Brain microvascular endothelial cell (primary cell): ENCODE measurements at regions not wholly inside any gene's neighbourhood (a gene's known extent, or its start where the extent isn't known, plus 50 kb on each side); places are given as distances from the start of the nearest gene placed in this dataset.

ENCODE experiments used
- DNase-seq: peaks from one replicate; pipeline ENCODE4 v3.0.0-alpha.2; 2020
- H3K27ac ChIP-seq: fragments of 250-450 bp; sonication (Bioruptor Pico); 2 replicates; pipeline ENCODE4 v1.5.1; 2020; ENCODE audit warnings: mild to moderate bottlenecking, moderate library complexity
- H3K27me3 ChIP-seq: fragments of 250-450 bp; sonication (Bioruptor Pico); replicated peaks from 2 replicates; pipeline ENCODE4 v1.5.1; 2020; ENCODE audit warnings: mild to moderate bottlenecking
- H3K36me3 ChIP-seq: fragments of 250-450 bp; sonication (Bioruptor Pico); replicated peaks from 2 replicates; pipeline ENCODE4 v1.5.1; 2020; ENCODE audit warnings: mild to moderate bottlenecking
- H3K4me3 ChIP-seq: 2 replicates; pipeline ENCODE4 v1.5.1; 2011; ENCODE audit warnings: low read depth, mild to moderate bottlenecking, control low read depth, low read length, moderate library complexity
- in situ Hi-C: cut with HindIII; loops from 2 replicates; pipeline ENCODE4 v1.10.0; 2017; ENCODE audit warnings: low sequenced_read_pairs, low pct_ligation_motif_present
- TF ChIP-seq, protein P1 (sequence below): IDR thresholded peaks from 2 replicates; pipeline ENCODE4 v1.5.1; 2011; ENCODE audit warnings: low read depth, mild to moderate bottlenecking, moderate library complexity, low read length, control low read depth, inconsistent platforms; ENCODE audit errors: missing control alignments

DNA sequence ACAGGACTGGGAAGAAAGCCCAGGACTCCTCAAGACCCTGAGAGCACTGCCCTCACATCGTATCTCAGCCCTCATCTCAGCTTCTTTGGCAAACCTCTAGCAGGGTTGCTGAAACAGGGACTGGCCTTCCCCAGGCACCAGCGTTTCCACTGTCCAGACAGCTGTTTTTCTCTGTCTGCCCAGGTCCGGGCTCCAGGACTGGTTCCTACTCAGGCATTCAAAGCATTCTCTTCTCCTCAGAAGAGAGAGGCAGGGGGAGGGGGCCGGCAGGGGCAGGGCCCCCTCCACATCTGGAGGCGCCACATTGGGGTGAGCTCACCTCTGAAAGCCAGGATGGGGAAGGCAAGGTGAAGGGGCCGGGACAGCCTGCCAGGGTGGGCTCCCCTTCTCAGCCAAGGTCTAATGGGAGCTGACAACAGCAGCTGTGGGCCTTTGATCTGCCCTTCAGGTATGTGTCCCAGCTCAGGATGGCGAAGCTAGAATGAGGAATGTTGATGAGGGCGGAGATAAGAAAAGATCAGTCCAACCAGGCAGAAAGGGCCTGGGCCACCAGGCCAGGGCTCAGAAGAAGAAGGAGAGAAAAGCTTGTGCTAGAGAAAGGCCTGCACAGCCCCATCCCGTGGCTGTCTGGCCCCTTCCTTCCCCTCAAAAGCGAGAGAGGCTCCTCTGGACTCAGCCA, 60.4 kb downstream of the PJA1 start:
- Histone ChIP-seq H3K27me3 (no peaks in the 10 kb centered on the region), H3K27ac (no peak overlapping the region), H3K36me3 (no peaks in the 10 kb centered on the region), H3K4me3 (no peak overlapping the region)
- in situ Hi-C loops = no loop called here
- TF ChIP-seq, protein P1, sequence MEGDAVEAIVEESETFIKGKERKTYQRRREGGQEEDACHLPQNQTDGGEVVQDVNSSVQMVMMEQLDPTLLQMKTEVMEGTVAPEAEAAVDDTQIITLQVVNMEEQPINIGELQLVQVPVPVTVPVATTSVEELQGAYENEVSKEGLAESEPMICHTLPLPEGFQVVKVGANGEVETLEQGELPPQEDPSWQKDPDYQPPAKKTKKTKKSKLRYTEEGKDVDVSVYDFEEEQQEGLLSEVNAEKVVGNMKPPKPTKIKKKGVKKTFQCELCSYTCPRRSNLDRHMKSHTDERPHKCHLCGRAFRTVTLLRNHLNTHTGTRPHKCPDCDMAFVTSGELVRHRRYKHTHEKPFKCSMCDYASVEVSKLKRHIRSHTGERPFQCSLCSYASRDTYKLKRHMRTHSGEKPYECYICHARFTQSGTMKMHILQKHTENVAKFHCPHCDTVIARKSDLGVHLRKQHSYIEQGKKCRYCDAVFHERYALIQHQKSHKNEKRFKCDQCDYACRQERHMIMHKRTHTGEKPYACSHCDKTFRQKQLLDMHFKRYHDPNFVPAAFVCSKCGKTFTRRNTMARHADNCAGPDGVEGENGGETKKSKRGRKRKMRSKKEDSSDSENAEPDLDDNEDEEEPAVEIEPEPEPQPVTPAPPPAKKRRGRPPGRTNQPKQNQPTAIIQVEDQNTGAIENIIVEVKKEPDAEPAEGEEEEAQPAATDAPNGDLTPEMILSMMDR = no peak
- DNase-seq = no peak

DNA sequence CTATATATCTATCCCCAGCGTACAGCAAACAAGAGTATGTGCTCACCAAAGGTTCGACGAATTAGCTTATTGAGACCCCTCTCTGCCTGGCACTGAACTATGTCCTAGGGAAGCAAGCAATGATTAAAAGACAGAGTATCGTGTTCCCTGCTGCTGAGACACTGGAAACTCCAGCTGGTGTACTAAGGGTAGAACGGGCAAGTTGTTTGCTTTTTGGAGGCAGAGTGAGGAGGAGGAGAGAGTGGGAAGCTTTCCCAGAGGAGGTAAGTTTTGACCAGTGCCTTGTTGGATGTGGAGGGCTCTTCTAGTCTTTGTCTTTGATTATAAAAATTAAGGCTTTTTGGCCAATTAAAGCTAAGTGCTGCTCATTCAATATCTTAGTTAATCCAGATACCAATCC, 61.7 kb downstream of the PJA1 start:
- Histone ChIP-seq H3K27ac (no peak overlapping the region), H3K27me3 (no peaks in the 10 kb centered on the region), H3K36me3 (no peaks in the 10 kb centered on the region), H3K4me3 (no peak overlapping the region)
- TF ChIP-seq, protein P1 = no peak
- in situ Hi-C loops = no loop called here
- DNase-seq = no peak

DNA sequence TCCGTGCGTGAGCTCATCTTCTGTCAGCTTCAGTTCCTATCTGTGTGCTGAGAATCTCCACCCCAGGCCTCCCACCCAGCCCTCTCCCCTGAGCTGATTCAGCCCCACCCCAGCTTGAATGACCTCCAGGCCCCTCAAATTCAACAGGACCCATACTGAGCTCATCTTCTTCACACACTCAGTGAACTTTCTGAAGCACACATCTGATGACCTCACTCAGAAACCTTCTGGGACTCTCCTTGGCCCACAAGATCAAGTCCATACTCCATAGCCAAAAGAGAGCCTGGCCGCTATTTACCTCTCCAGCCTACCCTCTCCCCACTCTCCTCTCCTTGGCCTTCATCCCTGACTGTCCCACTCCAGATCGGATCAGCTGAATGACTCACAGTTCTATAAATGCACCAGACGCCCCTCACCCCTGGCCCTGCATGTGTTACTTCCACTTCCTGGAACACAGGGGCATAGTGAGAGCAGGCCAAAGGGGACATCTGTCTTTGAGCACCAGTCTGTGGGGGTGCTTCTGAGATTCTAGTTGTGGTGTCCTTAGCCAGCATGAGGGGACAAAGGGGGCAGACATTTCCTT, 62.5 kb downstream of the PJA1 start:
- in situ Hi-C loops = no loop called here
- H3K27me3 ChIP-seq = no peaks in the 10 kb centered on the region
- no peak overlapping the region for H3K4me3 ChIP-seq
- no peak overlapping the region for H3K27ac ChIP-seq
- no peak for DNase-seq
- TF ChIP-seq, protein P1 = no peak
- no peaks in the 10 kb centered on the region for H3K36me3 ChIP-seq

DNA sequence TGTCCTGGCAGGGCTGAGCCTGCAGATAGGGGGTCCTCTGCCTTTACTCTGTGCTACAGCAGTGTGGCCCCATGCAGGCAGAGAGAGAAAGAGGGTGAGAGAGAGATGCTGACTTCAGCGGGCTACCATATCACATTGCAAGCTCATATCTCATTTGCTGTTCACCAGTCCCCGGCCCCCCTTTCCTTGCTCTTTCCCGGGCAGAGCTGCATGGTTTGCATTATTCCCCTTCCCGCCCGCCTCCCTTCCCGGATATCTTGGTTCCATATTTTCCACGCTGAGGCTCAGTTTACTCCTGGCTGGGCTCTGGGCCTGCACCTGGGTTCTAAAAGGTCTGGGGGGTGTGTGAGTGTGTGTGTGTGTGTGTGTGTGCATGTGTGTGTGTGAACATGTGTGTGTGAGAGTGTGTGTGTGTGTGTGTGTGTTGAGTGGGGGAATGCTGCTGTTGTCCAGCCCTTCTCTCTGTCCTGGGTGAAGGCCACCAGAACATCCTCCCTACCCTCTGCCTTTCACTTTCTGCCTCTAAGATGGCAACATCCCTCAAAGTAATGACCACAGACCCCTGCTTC, 63.5 kb downstream of the PJA1 start:
- Histone ChIP-seq H3K36me3 (no peaks in the 10 kb centered on the region), H3K4me3 (no peak overlapping the region), H3K27me3 (no peaks in the 10 kb centered on the region), H3K27ac (no peak overlapping the region)
- in situ Hi-C loops = no loop called here
- DNase-seq = no peak
- TF ChIP-seq, protein P1 = no peak

DNA sequence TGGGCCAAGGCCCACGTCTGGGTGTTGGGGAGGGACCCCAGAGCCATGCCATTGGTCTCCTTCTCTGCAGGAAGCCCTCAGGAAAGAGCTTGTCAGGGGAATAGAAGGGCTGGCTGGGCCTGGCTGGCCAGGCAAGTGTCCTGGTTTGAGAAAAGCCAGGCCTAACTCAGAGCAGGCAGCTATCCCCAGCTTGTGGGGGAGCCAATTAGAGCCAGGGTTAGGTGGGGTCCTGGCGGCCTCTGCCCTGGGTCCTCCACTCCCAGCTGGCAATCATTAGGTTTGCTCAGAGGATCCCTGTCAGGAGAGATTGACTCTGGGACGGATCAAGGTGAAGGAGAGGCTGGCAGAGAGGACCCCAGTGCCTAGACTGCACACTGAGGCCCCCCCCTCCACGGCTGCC, 64.8 kb downstream of the PJA1 start:
- in situ Hi-C loops = no loop called here
- Histone ChIP-seq H3K27ac (no peak overlapping the region), H3K36me3 (no peaks in the 10 kb centered on the region), H3K27me3 (no peaks in the 10 kb centered on the region), H3K4me3 (no peak overlapping the region)
- TF ChIP-seq, protein P1 = no peak
- DNase-seq = no peak
